GM12878 (cell line): ENCODE measurements at regions not wholly inside any gene's neighbourhood (a gene's known extent, or its start where the extent isn't known, plus 50 kb on each side); places are given as distances from the start of the nearest gene placed in this dataset.

Source experiments
- CEBPZ ChIP-seq: fragments of 150-350 bp; IDR thresholded peaks from 2 replicates; pipeline ENCODE4 v1.6.1; 2016; ENCODE audit warnings: low read depth, low read length
- CREB1 ChIP-seq: IDR thresholded peaks from 2 replicates; pipeline ENCODE4 v1.6.1; 2012; ENCODE audit warnings: low read depth, mild to moderate bottlenecking, inconsistent platforms
- CTCF ChIP-seq, 3 experiments: IDR thresholded peaks in 2 of 3; conservative IDR thresholded peaks in 1 of 3; 2 replicates each; pipeline ENCODE4 v1.5.1; 2011; ENCODE audit warnings: low read depth in 3 of 3, low read length in 3 of 3, mild to moderate bottlenecking in 3 of 3, control low read depth in 2 of 3, moderate library complexity in 2 of 3, inconsistent platforms in 1 of 3, mixed read lengths in 1 of 3; ENCODE audit not compliant: control insufficient read depth in 2 of 3, insufficient read depth in 1 of 3; ENCODE audit errors: extremely low read depth in 1 of 3
- E2F4 ChIP-seq: IDR thresholded peaks from 2 replicates; pipeline ENCODE4 v1.6.1; 2012; ENCODE audit warnings: low read depth, low read length, improper control_type of control experiment
- EED ChIP-seq: sonication (generic); IDR thresholded peaks from 2 replicates; pipeline ENCODE4 v1.6.1; 2016; ENCODE audit warnings: antibody characterized with exemption, low read depth
- EP300 ChIP-seq, 2 experiments: fragments of 150-350 bp in 1 of 2; IDR thresholded peaks; 2 replicates each; pipeline ENCODE4 v1.6.1; 2011 to 2012; ENCODE audit warnings: low read depth in 2 of 2, low read length in 2 of 2, borderline replicate concordance in 1 of 2, improper control_type of control experiment in 1 of 2, inconsistent platforms in 1 of 2; ENCODE audit not compliant: control insufficient read depth in 1 of 2
- POLR2AphosphoS5 ChIP-seq: IDR thresholded peaks from 2 replicates; pipeline ENCODE4 v1.6.1; 2011; ENCODE audit warnings: mild to moderate bottlenecking, low read length, inconsistent platforms
- SMAD1 ChIP-seq: fragments of 450-650 bp; IDR thresholded peaks from 2 replicates; pipeline ENCODE4 v1.6.1; 2018; ENCODE audit warnings: mild to moderate bottlenecking, low read depth; ENCODE audit not compliant: partially characterized antibody
- SMC3 ChIP-seq: IDR thresholded peaks from 2 replicates; pipeline ENCODE4 v1.6.1; 2011; ENCODE audit warnings: low read length, improper control_type of control experiment, borderline replicate concordance
- SP1 ChIP-seq: IDR thresholded peaks from one replicate; pipeline ENCODE4 v1.6.1; 2011; ENCODE audit warnings: low read depth, low read length
- SREBF2 ChIP-seq: IDR thresholded peaks from 2 replicates; pipeline ENCODE4 v1.6.1; 2012; ENCODE audit warnings: mild to moderate bottlenecking, low read length
- ZBTB11 ChIP-seq: fragments of 450-650 bp; formaldehyde crosslinking; IDR thresholded peaks from 2 replicates; pipeline ENCODE4 v1.5.0; 2022; ENCODE audit warnings: mild to moderate bottlenecking, missing genetic modification characterization
- ZNF384 ChIP-seq: IDR thresholded peaks from 2 replicates; pipeline ENCODE4 v1.6.1; 2012; ENCODE audit warnings: low read depth, mild to moderate bottlenecking, low read length, improper control_type of control experiment, borderline replicate concordance
- ZSCAN29 ChIP-seq: fragments of 450-650 bp; IDR thresholded peaks from 2 replicates; pipeline ENCODE4 v1.6.1; 2017; ENCODE audit warnings: mild to moderate bottlenecking, moderate library complexity

GRCh38 chr6:165818200-165818599 lies 155.2 kb upstream of the PDE10A start:
- TF ChIP-seq CEBPZ (no peak), SMC3 (no peak), EED (no peak), ZBTB11 (CRISPR knock-in tag) (no peak), E2F4 (no peak), POLR2AphosphoS5 (no peak), SP1 (no peak), ZSCAN29 (no peak), CREB1 (no peak), CTCF (IDR thresholded peaks at IDR 0.05 in 2 of 3, conservative IDR thresholded peaks at IDR 0.05 in 1 of 3; ENCODE audit: control insufficient read depth in 2 of 3, extremely low read depth in 1 of 3, insufficient read depth in 1 of 3, low read depth in 3 of 3, low read length in 3 of 3) (no peak), SMAD1 (no peak), ZNF384 (no peak), EP300 (IDR thresholded peaks at IDR 0.05; ENCODE audit: borderline replicate concordance in 1 of 2, control insufficient read depth in 1 of 2, low read depth in 2 of 2, low read length in 2 of 2) (no peak), SREBF2 (no peak)
